ENCODE measurements at regions not wholly inside any gene's neighbourhood (a gene's known extent, or its start where the extent isn't known, plus 50 kb on each side); places are given as distances from the start of the nearest gene placed in this dataset.

GRCh38 chr20:10788877-10789276 lies 115.1 kb upstream of the JAG1 start:
- Histone ChIP-seq H3K27me3 (no peaks in the 10 kb centered on the region), H3K36me3 (no peaks in the 10 kb centered on the region), H3K4me3 (no peak overlapping the region), H3K9me3 (no peaks in the 10 kb centered on the region), H3K27ac (no peak overlapping the region), H3K4me1 (peaks cover 0 to 15% (median 0%) of the 10 kb centered on the region in 9 donors)
- TF ChIP-seq, protein P1, sequence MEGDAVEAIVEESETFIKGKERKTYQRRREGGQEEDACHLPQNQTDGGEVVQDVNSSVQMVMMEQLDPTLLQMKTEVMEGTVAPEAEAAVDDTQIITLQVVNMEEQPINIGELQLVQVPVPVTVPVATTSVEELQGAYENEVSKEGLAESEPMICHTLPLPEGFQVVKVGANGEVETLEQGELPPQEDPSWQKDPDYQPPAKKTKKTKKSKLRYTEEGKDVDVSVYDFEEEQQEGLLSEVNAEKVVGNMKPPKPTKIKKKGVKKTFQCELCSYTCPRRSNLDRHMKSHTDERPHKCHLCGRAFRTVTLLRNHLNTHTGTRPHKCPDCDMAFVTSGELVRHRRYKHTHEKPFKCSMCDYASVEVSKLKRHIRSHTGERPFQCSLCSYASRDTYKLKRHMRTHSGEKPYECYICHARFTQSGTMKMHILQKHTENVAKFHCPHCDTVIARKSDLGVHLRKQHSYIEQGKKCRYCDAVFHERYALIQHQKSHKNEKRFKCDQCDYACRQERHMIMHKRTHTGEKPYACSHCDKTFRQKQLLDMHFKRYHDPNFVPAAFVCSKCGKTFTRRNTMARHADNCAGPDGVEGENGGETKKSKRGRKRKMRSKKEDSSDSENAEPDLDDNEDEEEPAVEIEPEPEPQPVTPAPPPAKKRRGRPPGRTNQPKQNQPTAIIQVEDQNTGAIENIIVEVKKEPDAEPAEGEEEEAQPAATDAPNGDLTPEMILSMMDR (IDR thresholded peaks at IDR 0.05) = no peak
- DNase-seq (no peak), ATAC-seq (peak in 2 of 8 donors; percentile 43 to 45)
- intact Hi-C loops (cut with DNase I) = no loop called here
- WGBS, 2 donors = 79 to 93% methylated on average over 4 of the region's 4 CpGs

DNA sequence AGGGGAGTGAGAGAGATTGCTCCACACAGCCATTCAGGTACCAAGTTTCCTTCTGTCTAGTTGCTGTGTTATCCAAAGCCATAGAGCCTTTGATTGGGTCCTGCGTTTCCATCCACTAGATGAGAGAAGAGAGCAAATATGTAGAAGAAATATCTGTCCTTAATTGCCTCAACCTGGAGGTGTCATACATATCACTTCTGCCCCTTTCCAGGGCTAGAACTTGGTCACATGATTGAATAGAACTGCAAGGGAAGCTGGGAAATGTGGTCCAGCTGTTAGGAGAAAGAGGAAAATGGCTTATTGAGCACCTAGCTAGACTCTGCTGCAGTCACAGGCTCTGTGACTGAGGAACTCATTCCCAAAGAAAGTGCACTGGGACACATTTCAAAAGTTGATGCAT lies 115.6 kb upstream of the JAG1 start:
- DNase-seq (no peak), ATAC-seq (no peak)
- WGBS, 2 donors = 98 to 100% methylated on average over 1 of the region's 1 CpG
- H3K27ac ChIP-seq = no peak overlapping the region
- TF ChIP-seq, protein P1 (IDR thresholded peaks at IDR 0.05) = no peak
- no peaks in the 10 kb centered on the region for H3K9me3 ChIP-seq
- H3K4me3 ChIP-seq = no peak overlapping the region
- intact Hi-C loops (cut with DNase I) = no loop called here
- H3K4me1 ChIP-seq = peaks cover 0 to 10% (median 0%) of the 10 kb centered on the region in 9 donors
- H3K27me3 ChIP-seq = no peaks in the 10 kb centered on the region
- no peaks in the 10 kb centered on the region for H3K36me3 ChIP-seq

- H3K4me1 ChIP-seq = peaks cover 0 to 9% (median 0%) of the 10 kb centered on the region in 9 donors
These were observed 116.2 kb upstream of the JAG1 start for GRCh38 chr20:10790013-10790412.

GRCh38 chr20:10792291-10792690 lies 118.5 kb upstream of the JAG1 start:
- WGBS, 2 donors = 58 to 68% methylated on average over 3 of the region's 3 CpGs
- Histone ChIP-seq H3K36me3 (no peaks in the 10 kb centered on the region), H3K9me3 (no peaks in the 10 kb centered on the region), H3K27me3 (no peaks in the 10 kb centered on the region), H3K4me3 (no peak overlapping the region), H3K27ac (peak overlapping the region in 3 of 10 donors; percentile 42 to 56 (median 50)), H3K4me1 (peaks cover 0 to 9% (median 0%) of the 10 kb centered on the region in 9 donors)
- DNase-seq = no peak
- TF ChIP-seq, protein P1 (IDR thresholded peaks at IDR 0.05) = no peak
- intact Hi-C loops (cut with DNase I) = loop anchor here in 1 of 10 donors (5.0 kb wide), 1 partner anchor 115 kb away; no protein-coding TSS in a partner anchor
- ATAC-seq = peak in 1 of 8 donors; percentile 62

More at GRCh38 chr20:10790013-10790412, 116.2 kb upstream of the JAG1 start:
- H3K27me3 ChIP-seq = no peaks in the 10 kb centered on the region
- H3K27ac ChIP-seq = no peak overlapping the region
- intact Hi-C loops (cut with DNase I) = loop anchor here in 1 of 10 donors (5.0 kb wide), 1 partner anchor 113 kb away; no protein-coding TSS in a partner anchor
- DNase-seq (no peak), ATAC-seq (no peak)
- no peaks in the 10 kb centered on the region for H3K36me3 ChIP-seq
- 92 to 93% methylated on average over 8 of the region's 8 CpGs for WGBS, 2 donors
- TF ChIP-seq, protein P1 (IDR thresholded peaks at IDR 0.05) = no peak
- no peak overlapping the region for H3K4me3 ChIP-seq
- no peaks in the 10 kb centered on the region for H3K9me3 ChIP-seq
